Activated CD4-positive, alpha-beta T cell treated with anti-CD3 and anti-CD28 coated beads for 36 hours (primary cell): ENCODE measurements at regions not wholly inside any gene's neighbourhood (a gene's known extent, or its start where the extent isn't known, plus 50 kb on each side); places are given as distances from the start of the nearest gene placed in this dataset.

Source experiments
- ATAC-seq: fragments of 200-7000 bp; cut with Tn5 transposase; one replicate; pipeline ENCODE4 v1.10.0; 2021; ENCODE audit warnings: mild to moderate bottlenecking, moderate library complexity
- CTCF ChIA-PET: fragments of 350-600 bp; sonication (Branson Sonifier 250); formaldehyde crosslinking; loops from one replicate; lab custom pipeline; 2021; ENCODE audit warnings: antibody characterized with exemption; lab: Charles Lee
- POLR2A ChIA-PET: fragments of 350-600 bp; sonication (Branson Sonifier 250); formaldehyde crosslinking; loops from one replicate; lab custom pipeline; 2021; ENCODE audit warnings: antibody characterized with exemption, inconsistent platforms; lab: Charles Lee
- DNase-seq: peaks from one replicate; pipeline ENCODE4 v3.0.0-alpha.2; 2020
- H3K27ac Mint-ChIP-seq: one replicate; pipeline ENCODE4 v1.8.0; 2021; ENCODE audit warnings: mixed read lengths
- H3K27me3 Mint-ChIP-seq: one replicate; pipeline ENCODE4 v1.8.0; 2021; ENCODE audit warnings: mixed read lengths
- H3K36me3 Mint-ChIP-seq: one replicate; pipeline ENCODE4 v1.8.0; 2021; ENCODE audit warnings: low read depth, mixed read lengths
- H3K4me1 Mint-ChIP-seq: one replicate; pipeline ENCODE4 v1.8.0; 2021; ENCODE audit warnings: mixed read lengths
- H3K4me3 Mint-ChIP-seq: one replicate; pipeline ENCODE4 v1.8.0; 2021; ENCODE audit warnings: mild to moderate bottlenecking, moderate library complexity, mixed read lengths
- H3K9me3 Mint-ChIP-seq: one replicate; pipeline ENCODE4 v1.8.0; 2021; ENCODE audit warnings: low read depth, mixed read lengths
- intact Hi-C, 2 experiments: fragments of 100-400 bp; cut with DNase I in 1 of 2; cut with micrococcal nuclease in 1 of 2; formaldehyde crosslinking; loops; one replicate each; pipeline versions ENCODE4 v1.14.2 to v1.15.1; 2022 to 2024; cut with DNase I, micrococcal nuclease

DNA sequence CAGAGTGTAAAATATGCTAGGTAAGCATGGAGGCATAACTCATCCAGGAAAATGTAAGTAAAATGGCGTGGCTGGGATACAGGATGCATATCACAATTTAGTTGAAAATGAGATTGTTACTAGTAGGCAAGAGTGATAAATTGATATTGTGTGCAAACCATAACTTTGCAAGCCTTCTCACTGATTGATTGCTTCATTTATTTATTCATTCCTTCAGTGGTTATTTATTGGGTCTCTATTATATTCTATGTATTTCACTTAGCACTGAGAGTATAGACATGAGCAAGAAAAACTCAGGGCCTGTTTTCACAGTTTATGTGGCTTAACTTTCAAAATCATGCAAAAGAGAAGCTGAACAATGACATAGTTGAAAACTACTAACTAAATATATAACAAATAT lies 241.0 kb upstream of the EYS start:
- intact Hi-C loops, result no loop called here

DNA sequence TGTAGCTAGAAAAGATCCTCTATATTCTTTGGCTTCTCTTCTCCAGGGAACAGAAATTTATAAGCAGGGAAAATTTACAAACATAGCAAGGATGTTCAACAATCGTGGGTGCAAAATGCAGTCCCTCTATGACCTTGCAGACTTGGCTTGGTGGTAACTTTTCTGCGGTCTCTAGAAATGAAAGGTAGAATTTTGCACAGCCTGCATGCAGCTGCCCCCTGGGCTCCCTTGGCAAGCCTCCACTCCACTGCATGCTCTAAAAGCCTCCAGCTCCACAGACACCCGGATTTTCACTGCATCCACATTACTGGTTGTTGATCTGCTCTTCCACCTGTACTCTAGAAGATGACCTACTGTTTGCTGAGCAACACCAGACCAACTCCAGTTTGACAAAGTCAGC lies 236.5 kb upstream of the EYS start:
- Mint-ChIP-seq H3K4me3 (no peak overlapping the region), H3K27ac (no peak overlapping the region), H3K4me1 (no peaks in the 10 kb centered on the region), H3K9me3 (peaks cover 5% of the 10 kb centered on the region), H3K36me3 (no peaks in the 10 kb centered on the region), H3K27me3 (no peaks in the 10 kb centered on the region)
- no peak for ATAC-seq
- DNase-seq, result no peak
- POLR2A ChIA-PET, result no interaction called here
- CTCF ChIA-PET, result no interaction called here
- intact Hi-C loops, result no loop called here

More for the DNA sequence above, 241.0 kb upstream of the EYS start:
- H3K36me3 Mint-ChIP-seq, result no peaks in the 10 kb centered on the region
- no peak for DNase-seq
- H3K27ac Mint-ChIP-seq, result no peak overlapping the region
- H3K4me1 Mint-ChIP-seq, result no peaks in the 10 kb centered on the region
- ChIA-PET CTCF (no interaction called here), POLR2A (no interaction called here)
- H3K9me3 Mint-ChIP-seq, result peaks cover 10% of the 10 kb centered on the region
- no peak overlapping the region for H3K4me3 Mint-ChIP-seq
- no peak for ATAC-seq
- no peaks in the 10 kb centered on the region for H3K27me3 Mint-ChIP-seq

DNA sequence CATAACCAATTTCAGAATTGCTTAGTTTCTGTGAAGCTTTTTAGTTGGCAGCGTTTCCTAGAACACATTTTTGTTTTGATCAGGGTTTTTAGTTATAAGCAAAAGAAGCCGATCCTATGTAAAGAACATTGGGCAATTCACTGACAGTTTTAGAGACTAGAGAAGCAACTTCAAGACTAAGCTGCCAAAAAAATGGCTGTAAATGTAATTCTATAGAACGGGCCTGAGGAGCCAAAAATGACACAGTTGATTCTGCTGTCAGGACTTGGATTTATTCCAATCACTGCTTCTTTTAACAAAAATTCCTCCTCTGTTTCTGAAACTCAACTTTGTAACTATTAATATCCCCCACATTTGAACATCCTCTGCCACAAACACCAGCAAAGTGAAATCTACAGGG lies 236.0 kb upstream of the EYS start:
- intact Hi-C loops, result no loop called here
- DNase-seq (no peak), ATAC-seq (no peak)
- Mint-ChIP-seq H3K36me3 (no peaks in the 10 kb centered on the region), H3K27ac (no peak overlapping the region), H3K4me3 (no peak overlapping the region), H3K4me1 (no peaks in the 10 kb centered on the region), H3K27me3 (no peaks in the 10 kb centered on the region), H3K9me3 (peaks cover 5% of the 10 kb centered on the region)
- POLR2A ChIA-PET, result no interaction called here
- CTCF ChIA-PET, result no interaction called here

DNA sequence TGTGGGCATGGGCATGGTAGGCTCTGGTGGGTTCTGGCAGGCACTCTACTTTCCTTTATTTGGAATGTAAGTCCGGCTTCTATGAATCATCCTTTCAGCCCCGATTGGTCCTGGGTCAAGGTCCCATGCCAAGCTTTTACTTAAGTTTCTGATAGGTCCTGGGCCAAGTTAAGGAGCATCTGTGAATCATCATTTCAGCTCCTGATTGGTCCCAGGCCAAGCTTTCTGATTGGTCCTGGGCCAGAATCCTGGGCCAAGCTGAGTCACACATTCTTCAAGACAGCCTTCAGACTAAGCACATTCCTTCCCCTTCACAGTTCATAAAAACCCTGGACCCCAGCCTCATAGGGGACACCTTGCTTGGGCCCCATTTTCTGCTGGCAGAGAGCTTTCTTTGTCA lies 231.0 kb upstream of the EYS start:
- Mint-ChIP-seq H3K27ac (no peak overlapping the region), H3K9me3 (peaks cover 4% of the 10 kb centered on the region), H3K4me3 (no peak overlapping the region), H3K27me3 (no peaks in the 10 kb centered on the region), H3K36me3 (no peaks in the 10 kb centered on the region), H3K4me1 (no peaks in the 10 kb centered on the region)
- DNase-seq, result no peak
- intact Hi-C loops, result no loop called here
- ATAC-seq, result no peak
- ChIA-PET POLR2A (no interaction called here), CTCF (no interaction called here)

DNA sequence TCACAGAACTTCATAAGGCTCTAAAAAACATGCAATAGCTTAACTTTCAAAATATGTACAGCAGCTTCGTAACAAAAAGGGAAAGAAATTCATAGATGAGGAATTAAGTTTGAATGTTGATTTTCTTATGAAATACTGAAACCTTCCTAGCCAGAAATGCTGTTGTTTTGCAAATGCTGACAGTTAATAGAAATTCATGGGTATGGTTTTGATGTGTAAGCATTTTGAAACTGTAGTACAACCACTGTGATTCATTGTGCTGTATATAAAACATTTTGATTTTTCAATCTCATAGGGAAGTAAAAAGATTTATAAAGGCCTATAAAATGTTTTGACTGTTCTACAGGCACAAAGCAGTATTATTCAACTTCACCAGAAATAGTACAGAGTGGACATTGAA lies 228.4 kb upstream of the EYS start:
- ChIA-PET POLR2A (no interaction called here), CTCF (no interaction called here)
- H3K9me3 Mint-ChIP-seq, result peaks cover 5% of the 10 kb centered on the region
- ATAC-seq (no peak), DNase-seq (no peak)
- no peak overlapping the region for H3K27ac Mint-ChIP-seq
- no peak overlapping the region for H3K4me3 Mint-ChIP-seq
- intact Hi-C loops, result no loop called here
- H3K36me3 Mint-ChIP-seq, result no peaks in the 10 kb centered on the region
- no peaks in the 10 kb centered on the region for H3K4me1 Mint-ChIP-seq
- no peaks in the 10 kb centered on the region for H3K27me3 Mint-ChIP-seq

DNA sequence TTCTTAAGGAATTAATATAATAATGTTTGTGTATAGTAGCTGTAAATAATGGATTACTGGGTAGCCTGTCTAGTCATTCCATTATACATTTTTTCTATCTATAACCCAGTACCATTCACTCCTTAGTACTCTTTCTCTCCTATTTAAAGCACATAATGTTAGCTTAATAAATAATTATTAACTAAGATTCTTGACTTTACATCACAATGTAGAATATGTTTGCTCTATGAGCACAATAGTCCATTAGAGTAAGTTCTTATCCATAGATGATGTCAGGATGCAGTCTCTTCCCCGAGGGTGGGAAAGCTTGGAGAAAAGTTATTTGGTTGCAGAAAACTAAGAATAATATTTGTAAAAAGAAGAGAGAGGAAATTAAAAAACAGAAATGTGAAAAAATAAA lies 226.4 kb upstream of the EYS start:
- POLR2A ChIA-PET, result no interaction called here
- Mint-ChIP-seq H3K27ac (no peak overlapping the region), H3K9me3 (peaks cover 5% of the 10 kb centered on the region), H3K4me1 (no peaks in the 10 kb centered on the region), H3K36me3 (no peaks in the 10 kb centered on the region), H3K27me3 (no peaks in the 10 kb centered on the region), H3K4me3 (no peak overlapping the region)
- DNase-seq (no peak), ATAC-seq (no peak)
- CTCF ChIA-PET, result no interaction called here
- intact Hi-C loops, result no loop called here

DNA sequence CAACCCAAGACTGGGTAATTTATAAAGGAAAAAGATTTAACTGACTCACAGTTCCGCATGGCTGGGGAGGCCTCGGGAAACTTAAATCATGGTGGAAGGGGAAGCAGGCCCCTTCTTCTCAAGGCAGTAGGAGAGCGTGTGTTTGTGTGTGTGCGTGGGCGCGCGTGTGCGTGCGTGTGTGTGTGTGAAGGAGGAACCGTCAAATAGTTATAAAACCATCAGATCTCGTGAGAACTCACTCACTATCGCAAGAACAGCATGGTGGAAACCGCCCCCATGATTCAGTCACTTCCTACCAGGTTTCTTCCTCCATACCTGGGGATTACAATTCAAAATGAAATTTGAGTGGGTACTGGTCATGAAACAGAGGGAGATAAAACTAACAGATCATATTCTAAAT lies 220.1 kb upstream of the EYS start:
- no peak for ATAC-seq
- H3K4me1 Mint-ChIP-seq, result no peaks in the 10 kb centered on the region
- no peak overlapping the region for H3K27ac Mint-ChIP-seq
- ChIA-PET CTCF (no interaction called here), POLR2A (no interaction called here)
- H3K4me3 Mint-ChIP-seq, result no peak overlapping the region
- H3K9me3 Mint-ChIP-seq, result peaks cover 9% of the 10 kb centered on the region
- H3K27me3 Mint-ChIP-seq, result no peaks in the 10 kb centered on the region
- intact Hi-C loops, result no loop called here
- no peaks in the 10 kb centered on the region for H3K36me3 Mint-ChIP-seq
- no peak for DNase-seq

DNA sequence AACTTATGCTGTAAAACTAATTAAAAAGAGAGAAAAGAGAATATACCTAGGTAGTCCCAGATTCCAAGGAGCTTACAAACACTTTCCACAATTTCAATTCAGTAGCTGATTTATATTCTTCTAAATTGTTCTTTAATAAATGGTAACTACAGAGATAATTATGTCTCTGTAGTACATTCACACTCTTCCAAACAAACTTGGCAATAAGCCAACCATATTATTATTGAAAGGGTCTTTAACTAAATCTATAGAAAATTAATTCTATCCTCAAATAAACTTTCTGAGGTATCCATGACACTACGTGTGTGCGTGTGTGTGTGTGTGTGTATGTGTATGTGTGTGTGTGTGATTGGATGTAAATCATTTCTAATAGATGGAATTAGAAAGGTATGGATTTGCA lies 217.4 kb upstream of the EYS start:
- CTCF ChIA-PET, result interaction anchor here (0.5 to 0.7 kb wide), 2 partner anchors 218 to 488 kb away, joined by 3 read pairs; no protein-coding TSS in a partner anchor
- ATAC-seq (no peak), DNase-seq (no peak)
- POLR2A ChIA-PET, result no interaction called here
- H3K27me3 Mint-ChIP-seq, result no peaks in the 10 kb centered on the region
- intact Hi-C loops, result no loop called here
- no peak overlapping the region for H3K4me3 Mint-ChIP-seq
- peaks cover 14% of the 10 kb centered on the region for H3K9me3 Mint-ChIP-seq
- H3K36me3 Mint-ChIP-seq, result no peaks in the 10 kb centered on the region
- H3K27ac Mint-ChIP-seq, result no peak overlapping the region
- no peaks in the 10 kb centered on the region for H3K4me1 Mint-ChIP-seq

DNA sequence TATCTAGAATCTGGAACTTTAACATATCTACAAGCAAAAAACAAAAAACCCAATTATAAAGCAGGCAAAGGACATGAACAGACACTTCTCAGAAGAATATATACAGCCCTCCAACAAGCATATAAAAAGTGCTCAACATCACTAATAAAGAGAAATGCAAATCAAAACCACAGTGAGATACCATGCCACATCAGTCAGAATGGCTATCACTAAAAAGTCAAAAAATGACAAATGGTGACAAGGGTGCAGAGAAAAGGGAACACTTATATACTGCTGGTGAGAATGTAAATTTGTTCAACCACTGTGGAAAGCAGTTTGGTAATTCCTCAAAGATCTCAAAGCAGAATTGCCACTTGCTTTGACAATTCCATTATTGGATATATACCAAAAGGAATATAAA lies 215.0 kb upstream of the EYS start:
- Mint-ChIP-seq H3K27me3 (no peaks in the 10 kb centered on the region), H3K4me3 (no peak overlapping the region), H3K4me1 (no peaks in the 10 kb centered on the region), H3K9me3 (peaks cover 15% of the 10 kb centered on the region), H3K36me3 (no peaks in the 10 kb centered on the region), H3K27ac (no peak overlapping the region)
- DNase-seq (no peak), ATAC-seq (no peak)
- POLR2A ChIA-PET, result interaction anchor here (0.6 kb wide), 1 partner anchor 352 kb away, joined by 3 read pairs; no protein-coding TSS in a partner anchor
- intact Hi-C loops, result no loop called here
- CTCF ChIA-PET, result no interaction called here

DNA sequence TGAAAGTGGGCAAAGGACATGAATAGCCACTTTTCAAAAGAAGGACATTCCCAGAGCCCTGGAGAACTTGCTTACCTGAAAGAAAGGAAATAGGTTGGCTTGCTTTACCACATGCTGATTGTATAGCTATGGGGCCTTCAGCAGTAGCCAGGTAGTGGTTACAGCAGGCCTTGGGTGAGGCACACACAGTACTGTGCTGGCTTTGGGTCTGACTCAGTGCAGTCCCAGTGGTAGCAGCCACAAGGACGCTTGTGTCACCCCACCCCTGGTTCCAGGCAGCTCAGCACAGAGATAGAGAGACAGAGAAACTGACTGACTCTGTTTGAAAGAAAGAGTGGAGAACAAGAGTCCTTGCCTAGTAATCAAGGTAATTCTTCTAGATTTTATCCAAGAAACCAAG lies 201.0 kb upstream of the EYS start:
- Mint-ChIP-seq H3K9me3 (peaks cover 31% of the 10 kb centered on the region), H3K4me1 (no peaks in the 10 kb centered on the region), H3K4me3 (no peak overlapping the region), H3K27me3 (no peaks in the 10 kb centered on the region), H3K36me3 (no peaks in the 10 kb centered on the region), H3K27ac (no peak overlapping the region)
- CTCF ChIA-PET, result no interaction called here
- intact Hi-C loops, result no loop called here
- DNase-seq, result no peak
- POLR2A ChIA-PET, result no interaction called here
- ATAC-seq, result no peak

DNA sequence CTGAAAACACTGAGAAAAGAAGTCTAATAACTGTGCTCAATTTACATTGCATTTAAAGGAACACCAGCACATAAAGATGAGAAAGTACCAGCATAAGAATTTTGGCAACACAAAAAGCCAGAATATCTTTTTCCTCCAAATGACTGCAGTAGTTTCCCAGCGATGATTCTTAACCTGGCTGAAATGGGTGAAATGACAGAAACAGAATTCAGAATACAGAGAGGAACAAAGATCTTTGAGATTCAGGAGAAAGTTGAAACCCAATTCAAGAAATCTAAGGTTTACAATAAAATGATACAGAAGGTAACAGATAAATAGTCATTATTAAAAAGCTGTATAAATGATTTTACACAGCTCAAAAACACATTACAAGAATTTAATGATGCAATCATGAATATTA lies 197.0 kb upstream of the EYS start:
- H3K27ac Mint-ChIP-seq, result no peak overlapping the region
- intact Hi-C loops, result no loop called here
- POLR2A ChIA-PET, result no interaction called here

DNA sequence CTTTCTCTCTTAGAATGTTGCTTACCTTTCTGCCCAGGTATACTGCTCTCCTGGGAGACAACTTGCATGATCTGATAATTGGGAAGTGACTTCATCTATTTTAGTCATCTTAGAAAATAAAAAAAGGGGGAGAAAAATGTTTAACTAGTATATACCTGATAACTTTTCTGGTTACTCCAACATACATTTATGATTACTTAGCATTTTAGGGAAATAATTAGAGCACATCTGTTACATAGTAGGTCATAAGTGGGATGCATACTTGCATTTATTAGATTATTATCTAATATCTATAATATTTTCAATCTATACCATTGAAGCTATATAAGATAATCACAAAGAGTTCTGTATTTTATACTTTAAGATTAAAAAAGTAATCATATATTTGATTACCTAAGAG lies 193.9 kb upstream of the EYS start:
- DNase-seq (no peak), ATAC-seq (no peak)
- CTCF ChIA-PET, result no interaction called here
- no peaks in the 10 kb centered on the region for H3K27me3 Mint-ChIP-seq
- peaks cover 22% of the 10 kb centered on the region for H3K9me3 Mint-ChIP-seq
- no peak overlapping the region for H3K27ac Mint-ChIP-seq
- intact Hi-C loops, result no loop called here
- POLR2A ChIA-PET, result no interaction called here
- no peaks in the 10 kb centered on the region for H3K4me1 Mint-ChIP-seq
- H3K36me3 Mint-ChIP-seq, result no peaks in the 10 kb centered on the region
- H3K4me3 Mint-ChIP-seq, result no peak overlapping the region

More for the DNA sequence above, 197.0 kb upstream of the EYS start:
- Mint-ChIP-seq H3K9me3 (peaks cover 30% of the 10 kb centered on the region), H3K4me1 (no peaks in the 10 kb centered on the region), H3K27me3 (no peaks in the 10 kb centered on the region), H3K36me3 (no peaks in the 10 kb centered on the region), H3K4me3 (no peak overlapping the region)
- DNase-seq (no peak), ATAC-seq (no peak)
- CTCF ChIA-PET, result no interaction called here

DNA sequence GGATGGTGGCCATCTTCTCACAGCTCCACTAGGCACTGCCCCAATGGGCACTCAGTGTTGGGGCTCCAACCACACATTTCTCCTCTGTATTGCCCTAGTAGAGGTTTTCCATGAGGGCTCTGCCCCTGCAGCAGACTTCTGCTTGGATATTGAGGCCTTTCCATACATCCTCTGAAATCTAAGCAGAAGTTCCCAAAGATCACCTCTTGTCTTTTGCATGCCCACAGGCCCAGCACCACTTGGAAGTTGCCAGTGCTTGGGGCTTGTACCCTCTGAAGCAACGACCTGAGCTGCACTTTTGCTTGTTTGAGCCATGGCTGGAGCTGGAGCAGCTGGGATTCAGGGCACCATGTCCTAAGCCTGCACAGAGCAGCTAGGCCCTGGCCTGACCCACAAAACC lies 189.1 kb upstream of the EYS start:
- ATAC-seq (no peak), DNase-seq (no peak)
- Mint-ChIP-seq H3K27me3 (no peaks in the 10 kb centered on the region), H3K27ac (no peak overlapping the region), H3K4me1 (no peaks in the 10 kb centered on the region), H3K4me3 (no peak overlapping the region), H3K36me3 (no peaks in the 10 kb centered on the region), H3K9me3 (peaks cover 14% of the 10 kb centered on the region)
- POLR2A ChIA-PET, result no interaction called here
- intact Hi-C loops, result no loop called here
- CTCF ChIA-PET, result no interaction called here
